HEK293 (cell line): ENCODE measurements at regions not wholly inside any gene's neighbourhood (a gene's known extent, or its start where the extent isn't known, plus 50 kb on each side); places are given as distances from the start of the nearest gene placed in this dataset.

Experiments used
- CTCF ChIA-PET: fragments of 350-600 bp; formaldehyde crosslinking; extraction: SDS; loops from one replicate; lab custom pipeline; 2021; ENCODE audit warnings: antibody characterized with exemption; lab: Yijun Ruan, JAX
- POLR2A ChIA-PET: fragments of 300-600 bp; formaldehyde crosslinking; extraction: SDS; loops from one replicate; lab custom pipeline; 2020; ENCODE audit warnings: antibody characterized with exemption, inconsistent platforms; lab: Yijun Ruan, JAX
- H3K27ac ChIP-seq: fragments of 200-500 bp; sonication (Bioruptor generic); 2 replicates; pipeline ENCODE4 v1.5.1; 2014; ENCODE audit warnings: low read depth, low read length, control low read depth, inconsistent platforms; ENCODE audit errors: extremely low read depth
- H3K36me3 ChIP-seq, 2 experiments: fragments of 200-500 bp in 1 of 2; sonication (Bioruptor generic) in 1 of 2; 1 replicate in 1 of 2; 2 replicates in 1 of 2; pipeline ENCODE4 v1.5.1; 2014 to 2017; ENCODE audit warnings: inconsistent platforms in 2 of 2, low read length in 2 of 2; ENCODE audit not compliant: control insufficient read depth in 2 of 2, insufficient read depth in 1 of 2
- H3K4me1 ChIP-seq: fragments of 200-500 bp; sonication (Bioruptor generic); 2 replicates; pipeline ENCODE4 v1.5.1; 2014; ENCODE audit warnings: mild to moderate bottlenecking, low read length, inconsistent platforms; ENCODE audit not compliant: control insufficient read depth, insufficient read depth
- H3K4me3 ChIP-seq: 2 replicates; pipeline ENCODE4 v1.5.1; 2011; ENCODE audit warnings: low read depth, mild to moderate bottlenecking, control low read depth, low read length, moderate library complexity
- H3K9me3 ChIP-seq: fragments of 200-500 bp; sonication (Bioruptor generic); 2 replicates; pipeline ENCODE4 v1.5.1; 2014; ENCODE audit warnings: low read depth, low read length, inconsistent platforms; ENCODE audit not compliant: control insufficient read depth, insufficient read depth
- INSM2 ChIP-seq: fragments of 450-650 bp; formaldehyde crosslinking; IDR thresholded peaks from 2 replicates; pipeline ENCODE4 v1.5.1; 2016; ENCODE audit warnings: missing biosample characterization, missing genetic modification characterization
- KLF10 ChIP-seq: fragments of 450-650 bp; IDR thresholded peaks from 2 replicates; pipeline ENCODE4 v1.5.1; 2018; ENCODE audit warnings: missing biosample characterization, mild to moderate bottlenecking, missing genetic modification characterization
- KLF17 ChIP-seq: fragments of 450-650 bp; formaldehyde crosslinking; IDR thresholded peaks from 2 replicates; pipeline ENCODE4 v1.5.1; 2016; ENCODE audit warnings: missing biosample characterization, missing genetic modification characterization
- PRDM10 ChIP-seq: fragments of 450-650 bp; formaldehyde crosslinking; IDR thresholded peaks from 2 replicates; pipeline ENCODE4 v1.5.1; 2016; ENCODE audit warnings: missing biosample characterization, missing genetic modification characterization
- SP7 ChIP-seq: fragments of 450-650 bp; formaldehyde crosslinking; IDR thresholded peaks from 2 replicates; pipeline ENCODE4 v1.5.1; 2016; ENCODE audit warnings: missing biosample characterization, missing genetic modification characterization
- ZFP37 ChIP-seq: fragments of 450-650 bp; formaldehyde crosslinking; IDR thresholded peaks from 2 replicates; pipeline ENCODE4 v1.5.1; 2016; ENCODE audit warnings: missing biosample characterization, missing genetic modification characterization
- ZIC2 ChIP-seq: fragments of 450-650 bp; formaldehyde crosslinking; IDR thresholded peaks from 2 replicates; pipeline ENCODE4 v1.5.1; 2016; ENCODE audit warnings: missing biosample characterization, missing genetic modification characterization
- ZNF112 ChIP-seq: fragments of 450-650 bp; formaldehyde crosslinking; IDR thresholded peaks from 2 replicates; pipeline ENCODE4 v1.5.0; 2017; ENCODE audit warnings: missing biosample characterization, missing genetic modification characterization
- ZNF140 ChIP-seq: fragments of 450-650 bp; formaldehyde crosslinking; IDR thresholded peaks from 2 replicates; pipeline ENCODE4 v1.5.1; 2016; ENCODE audit warnings: missing biosample characterization, missing genetic modification characterization
- ZNF184 ChIP-seq: fragments of 450-650 bp; IDR thresholded peaks from 2 replicates; pipeline ENCODE4 v1.5.1; 2018; ENCODE audit warnings: missing biosample characterization, mild to moderate bottlenecking, missing genetic modification characterization
- ZNF19 ChIP-seq: fragments of 450-650 bp; formaldehyde crosslinking; IDR thresholded peaks from 2 replicates; pipeline ENCODE4; 2016; ENCODE audit warnings: missing biosample characterization, missing genetic modification characterization, low read depth
- ZNF221 ChIP-seq: fragments of 450-650 bp; formaldehyde crosslinking; IDR thresholded peaks from 2 replicates; pipeline ENCODE4 v1.5.1; 2017; ENCODE audit warnings: missing biosample characterization, missing genetic modification characterization, borderline replicate concordance
- ZNF362 ChIP-seq: fragments of 450-650 bp; formaldehyde crosslinking; IDR thresholded peaks from 2 replicates; pipeline ENCODE4 v1.5.1; 2016; ENCODE audit warnings: missing biosample characterization, missing genetic modification characterization
- ZNF426 ChIP-seq: fragments of 450-650 bp; formaldehyde crosslinking; IDR thresholded peaks from 2 replicates; pipeline ENCODE4 v1.5.1; 2017; ENCODE audit warnings: missing biosample characterization, missing genetic modification characterization, mild to moderate bottlenecking, inconsistent platforms, moderate library complexity
- ZNF433 ChIP-seq: fragments of 450-650 bp; formaldehyde crosslinking; IDR thresholded peaks from 2 replicates; pipeline ENCODE4 v1.5.1; 2016; ENCODE audit warnings: missing biosample characterization, missing genetic modification characterization, low read depth
- ZNF623 ChIP-seq: fragments of 450-650 bp; formaldehyde crosslinking; IDR thresholded peaks from 2 replicates; pipeline ENCODE4 v1.5.1; 2016; ENCODE audit warnings: missing biosample characterization, missing genetic modification characterization
- ZNF670 ChIP-seq: fragments of 450-650 bp; formaldehyde crosslinking; IDR thresholded peaks from 2 replicates; pipeline ENCODE4 v1.5.1; 2016; ENCODE audit warnings: missing biosample characterization, missing genetic modification characterization, low read depth
- ZNF701 ChIP-seq: fragments of 450-650 bp; formaldehyde crosslinking; IDR thresholded peaks from 2 replicates; pipeline ENCODE4 v1.5.1; 2016; ENCODE audit warnings: missing biosample characterization, missing genetic modification characterization
- ZNF792 ChIP-seq: fragments of 450-650 bp; formaldehyde crosslinking; IDR thresholded peaks from 2 replicates; pipeline ENCODE4 v1.5.1; 2016; ENCODE audit warnings: missing biosample characterization, missing genetic modification characterization

GRCh38 chr6:43919774-43920173 is 149.8 kb downstream of the VEGFA start (continued):
- TF ChIP-seq PRDM10 (tag by site-specific recombination), result no peak
- no peak for TF ChIP-seq ZNF112 (tag by site-specific recombination)
- no peak for TF ChIP-seq ZNF701 (tag by site-specific recombination)
- no peak for TF ChIP-seq ZNF433 (tag by site-specific recombination)
- TF ChIP-seq INSM2, result no peak

GRCh38 chr6:43917878-43918382 is 147.9 kb downstream of the VEGFA start:
- Histone ChIP-seq H3K36me3 (no peaks in the 10 kb centered on the region), H3K4me3 (no peak overlapping the region), H3K27ac (no peak overlapping the region), H3K4me1 (no peaks in the 10 kb centered on the region), H3K9me3 (no peaks in the 10 kb centered on the region)
- ChIA-PET CTCF (interaction anchor here (0.6 kb wide), 2 partner anchors 268 to 863 kb away, joined by 3 read pairs; no protein-coding TSS in a partner anchor), POLR2A (interaction anchor here (0.6 kb wide), 1 partner anchor 23 kb away, joined by 4 read pairs; no protein-coding TSS in a partner anchor)
- no peak for TF ChIP-seq KLF17
- TF ChIP-seq ZNF19, result no peak
- TF ChIP-seq ZNF184 (tag by site-specific recombination), result no peak
- TF ChIP-seq ZNF623 (tag by site-specific recombination), result no peak

- CTCF ChIA-PET, result interaction anchor here (1.0 to 2.6 kb wide), 3 partner anchors 9 to 162 kb away, joined by 3 to 9 read pairs (median 4); no protein-coding TSS in a partner anchor
- H3K4me3 ChIP-seq, result no peak overlapping the region
- no peaks in the 10 kb centered on the region for H3K36me3 ChIP-seq
- POLR2A ChIA-PET, result interaction anchor here (0.6 kb wide), 2 partner anchors 22 to 148 kb away, joined by 3 to 4 read pairs; partner anchors contain the start of gene VEGFA
- H3K9me3 ChIP-seq, result no peaks in the 10 kb centered on the region
- no peak overlapping the region for H3K27ac ChIP-seq
- TF ChIP-seq ZNF670 (tag by site-specific recombination) (no peak), ZFP37 (tag by site-specific recombination) (no peak), ZNF426 (tag by site-specific recombination) (no peak), SP7 (tag by site-specific recombination) (peak; percentile 44; the same call in 1 of the 2 replicates), ZNF362 (tag by site-specific recombination) (no peak), KLF10 (tag by site-specific recombination) (no peak), ZNF140 (tag by site-specific recombination) (no peak), ZNF792 (tag by site-specific recombination) (no peak), ZIC2 (tag by site-specific recombination) (peak; percentile 37), ZNF221 (no peak)
- TF ChIP-seq, all 188 proteins: peak for 2
- no peaks in the 10 kb centered on the region for H3K4me1 ChIP-seq
Measured at GRCh38 chr6:43916924-43917877, 147.2 kb downstream of the VEGFA start.
